ENCODE measurements at regions not wholly inside any gene's neighbourhood (a gene's known extent, or its start where the extent isn't known, plus 50 kb on each side); places are given as distances from the start of the nearest gene placed in this dataset.

DNA sequence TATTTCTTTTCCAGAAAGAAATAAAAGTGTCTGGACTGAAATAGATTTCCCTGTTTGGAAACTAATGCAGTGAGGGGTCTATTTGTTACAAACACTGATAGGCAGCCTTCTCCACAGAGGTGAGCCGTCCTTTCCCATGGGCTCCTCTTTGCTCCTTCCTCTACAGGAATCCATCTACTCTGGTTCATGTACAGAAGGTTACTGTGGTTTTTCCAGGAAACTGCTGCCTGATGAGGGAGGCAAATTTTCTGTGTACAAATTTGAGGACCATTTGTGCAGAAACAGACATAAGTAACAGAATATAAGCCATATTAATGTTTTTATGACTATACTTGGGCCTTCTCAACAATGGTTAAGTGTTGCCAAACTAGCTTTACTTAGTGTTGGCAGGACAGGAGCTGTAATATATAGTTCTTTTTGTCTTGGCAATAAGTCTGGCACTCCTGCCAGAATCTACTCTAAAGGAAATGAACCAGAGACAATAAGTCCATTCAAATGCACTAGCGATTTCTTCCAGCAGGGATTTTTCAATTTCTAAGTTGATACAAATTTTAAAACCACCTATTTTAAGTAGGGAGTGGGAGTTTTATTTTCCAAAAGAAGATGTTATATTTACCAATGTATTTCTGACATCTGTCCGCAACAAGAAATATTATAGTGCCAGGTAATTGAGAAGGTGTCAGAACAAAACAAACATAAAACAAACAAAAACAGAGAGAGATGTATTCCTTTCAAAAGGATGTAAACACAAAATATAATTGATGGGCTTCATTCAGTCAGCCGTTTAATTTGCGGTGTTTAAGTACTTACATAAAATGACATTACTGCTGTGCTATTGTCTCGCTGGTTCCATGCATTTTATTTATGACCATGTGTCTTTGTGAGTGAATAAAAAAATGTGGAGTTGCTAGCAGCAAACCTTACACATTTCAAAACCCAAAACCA lies 91.0 kb upstream of the NFE2L3 start:
- peaks cover 58% of the 10 kb centered on the region for H3K27me3 Mint-ChIP-seq
- intact Hi-C loops (cut with micrococcal nuclease): loop anchor here (1.0 to 5.0 kb wide), 3 partner anchors 109 to 304 kb away; no protein-coding TSS in a partner anchor
- ChIA-PET POLR2A (no interaction called here), CTCF (interaction anchor here (0.7 to 6.3 kb wide), 9 partner anchors 9 to 214 kb away, joined by 3 to 116 read pairs (median 4); no protein-coding TSS in a partner anchor)
- Histone ChIP-seq H3K9ac (ENCODE audit: low read length) (no peak overlapping the region), H3K36me3 (replicated peaks in 1 of 2; ENCODE audit: control extremely low read depth in 1 of 2, control insufficient read depth in 1 of 2, extremely low read depth in 1 of 2, insufficient read depth in 2 of 2, low read length in 1 of 2) (no peaks in the 10 kb centered on the region), H3K9me3 (ENCODE audit: control extremely low read depth in 1 of 3, control insufficient read depth in 2 of 3, insufficient read depth in 1 of 3, low read length in 2 of 3) (peaks cover 0 to 3% (median 0%) of the 10 kb centered on the region in 3 donors), H4K20me1 (ENCODE audit: control insufficient read depth, insufficient read depth, low read length, poor library complexity, severe bottlenecking) (no peaks in the 10 kb centered on the region), H3K4me3 (ENCODE audit: control extremely low read depth in 1 of 5, extremely low read depth in 1 of 5, insufficient read depth in 1 of 5, low read depth in 2 of 5, low read length in 4 of 5) (no peak overlapping the region), H2AFZ (ENCODE audit: insufficient read depth, low read depth, low read length, poor library complexity, severe bottlenecking) (no peak overlapping the region), H3K4me1 (ENCODE audit: control insufficient read depth in 2 of 2, insufficient read depth in 2 of 2, low read length in 2 of 2) (no peaks in the 10 kb centered on the region), H3K27me3 (replicated peaks in 1 of 4; ENCODE audit: control extremely low read depth in 1 of 4, control insufficient read depth in 3 of 4, insufficient read depth in 4 of 4, low read length in 3 of 4) (peaks cover 0 to 41% (median 14%) of the 10 kb centered on the region in 4 experiments), H3K79me2 (ENCODE audit: control insufficient read depth, insufficient read depth, low read length) (no peaks in the 10 kb centered on the region), H3K27ac (ENCODE audit: low read length in 2 of 2) (no peak overlapping the region), H3K4me2 (replicated peaks; ENCODE audit: low read depth, low read length, poor library complexity, severe bottlenecking) (no peak overlapping the region)
- peaks cover 5% of the 10 kb centered on the region for H3K4me1 Mint-ChIP-seq
- DNase-seq: no peak
- WGBS (ENCODE audit: insufficient coverage): no CpG with 5 or more reads among the region's 6 CpGs
- no peak overlapping the region for H3K27ac Mint-ChIP-seq
- ATAC-seq (ENCODE audit: low read depth): no peak
- no peak overlapping the region for H3K4me3 Mint-ChIP-seq
- H3K9me3 Mint-ChIP-seq (ENCODE audit: insufficient read depth): no peaks in the 10 kb centered on the region
- TF ChIP-seq, protein P1, sequence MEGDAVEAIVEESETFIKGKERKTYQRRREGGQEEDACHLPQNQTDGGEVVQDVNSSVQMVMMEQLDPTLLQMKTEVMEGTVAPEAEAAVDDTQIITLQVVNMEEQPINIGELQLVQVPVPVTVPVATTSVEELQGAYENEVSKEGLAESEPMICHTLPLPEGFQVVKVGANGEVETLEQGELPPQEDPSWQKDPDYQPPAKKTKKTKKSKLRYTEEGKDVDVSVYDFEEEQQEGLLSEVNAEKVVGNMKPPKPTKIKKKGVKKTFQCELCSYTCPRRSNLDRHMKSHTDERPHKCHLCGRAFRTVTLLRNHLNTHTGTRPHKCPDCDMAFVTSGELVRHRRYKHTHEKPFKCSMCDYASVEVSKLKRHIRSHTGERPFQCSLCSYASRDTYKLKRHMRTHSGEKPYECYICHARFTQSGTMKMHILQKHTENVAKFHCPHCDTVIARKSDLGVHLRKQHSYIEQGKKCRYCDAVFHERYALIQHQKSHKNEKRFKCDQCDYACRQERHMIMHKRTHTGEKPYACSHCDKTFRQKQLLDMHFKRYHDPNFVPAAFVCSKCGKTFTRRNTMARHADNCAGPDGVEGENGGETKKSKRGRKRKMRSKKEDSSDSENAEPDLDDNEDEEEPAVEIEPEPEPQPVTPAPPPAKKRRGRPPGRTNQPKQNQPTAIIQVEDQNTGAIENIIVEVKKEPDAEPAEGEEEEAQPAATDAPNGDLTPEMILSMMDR (IDR thresholded peaks at IDR 0.05): no peak
- TF ChIP-seq EZH2 (IDR thresholded peaks at IDR 0.05; ENCODE audit: borderline replicate concordance, insufficient read depth, low read depth, low read length, poor library complexity, severe bottlenecking): no peak
